ENCODE measurements at regions not wholly inside any gene's neighbourhood (a gene's known extent, or its start where the extent isn't known, plus 50 kb on each side); places are given as distances from the start of the nearest gene placed in this dataset.
A peak's percentile ranks its signal among the peaks of the same experiment; 100 is the strongest.
"Not testable (repeated sequence)": the region's sequence is repeated elsewhere in the genome, so short reads cannot be mapped to it uniquely, and the experiment has no call there.

- DNase-seq = not testable (repeated sequence)
Observed at GRCh38 chrY:18599606-18600005, 53.1 kb downstream of the HSFY1 start.

GRCh38 chrY:18601287-18601686, 54.8 kb downstream of the HSFY1 start:
- DNase-seq = not testable (repeated sequence)

GRCh38 chrY:18606251-18606650, 59.7 kb downstream of the HSFY1 start:
- not testable (repeated sequence) for DNase-seq

- DNase-seq = not testable (repeated sequence)
Observed at GRCh38 chrY:18608205-18608604, 61.7 kb downstream of the HSFY1 start.

GRCh38 chrY:18615809-18616208, 69.3 kb downstream of the HSFY1 start:
- DNase-seq = not testable (repeated sequence)

- DNase-seq = not testable (repeated sequence)
Observed at GRCh38 chrY:18629805-18630516, 83.4 kb downstream of the HSFY1 start.

- not testable (repeated sequence) for DNase-seq
Observed at GRCh38 chrY:18630571-18630970, 84.1 kb downstream of the HSFY1 start.

- DNase-seq = not testable (repeated sequence)
Observed at GRCh38 chrY:18631610-18632009, 85.1 kb downstream of the HSFY1 start.

- no peak for DNase-seq
Observed at GRCh38 chrY:18650746-18651145, 104.2 kb downstream of the HSFY1 start.

GRCh38 chrY:18664559-18664958, 109.0 kb downstream of the HSFY2 start:
- no peak for DNase-seq

GRCh38 chrY:18669790-18670189, 103.7 kb downstream of the HSFY2 start:
- peak; percentile 0 for DNase-seq

- DNase-seq = no peak
Observed at GRCh38 chrY:18671970-18672369, 101.6 kb downstream of the HSFY2 start.

GRCh38 chrY:18686027-18686426, 87.5 kb downstream of the HSFY2 start:
- not testable (repeated sequence) for DNase-seq

- not testable (repeated sequence) for DNase-seq
Observed at GRCh38 chrY:18688362-18688761, 85.2 kb downstream of the HSFY2 start.

- DNase-seq = not testable (repeated sequence)
Observed at GRCh38 chrY:18689420-18689819, 84.1 kb downstream of the HSFY2 start.

GRCh38 chrY:18689890-18690593, 83.5 kb downstream of the HSFY2 start:
- DNase-seq = not testable (repeated sequence)

GRCh38 chrY:18696788-18697187, 76.7 kb downstream of the HSFY2 start:
- not testable (repeated sequence) for DNase-seq

- DNase-seq = not testable (repeated sequence)
Observed at GRCh38 chrY:18704198-18704597, 69.3 kb downstream of the HSFY2 start.

GRCh38 chrY:18711785-18712184, 61.8 kb downstream of the HSFY2 start:
- DNase-seq = not testable (repeated sequence)

- not testable (repeated sequence) for DNase-seq
Observed at GRCh38 chrY:18713760-18714159, 59.8 kb downstream of the HSFY2 start.

GRCh38 chrY:18718714-18719113, 54.8 kb downstream of the HSFY2 start:
- not testable (repeated sequence) for DNase-seq

- DNase-seq = not testable (repeated sequence)
Observed at GRCh38 chrY:18720395-18720794, 53.1 kb downstream of the HSFY2 start.
